ENCODE measurements at regions not wholly inside any gene's neighbourhood (a gene's known extent, or its start where the extent isn't known, plus 50 kb on each side); places are given as distances from the start of the nearest gene placed in this dataset.
A peak's percentile ranks its signal among the peaks of the same experiment; 100 is the strongest.

DNA sequence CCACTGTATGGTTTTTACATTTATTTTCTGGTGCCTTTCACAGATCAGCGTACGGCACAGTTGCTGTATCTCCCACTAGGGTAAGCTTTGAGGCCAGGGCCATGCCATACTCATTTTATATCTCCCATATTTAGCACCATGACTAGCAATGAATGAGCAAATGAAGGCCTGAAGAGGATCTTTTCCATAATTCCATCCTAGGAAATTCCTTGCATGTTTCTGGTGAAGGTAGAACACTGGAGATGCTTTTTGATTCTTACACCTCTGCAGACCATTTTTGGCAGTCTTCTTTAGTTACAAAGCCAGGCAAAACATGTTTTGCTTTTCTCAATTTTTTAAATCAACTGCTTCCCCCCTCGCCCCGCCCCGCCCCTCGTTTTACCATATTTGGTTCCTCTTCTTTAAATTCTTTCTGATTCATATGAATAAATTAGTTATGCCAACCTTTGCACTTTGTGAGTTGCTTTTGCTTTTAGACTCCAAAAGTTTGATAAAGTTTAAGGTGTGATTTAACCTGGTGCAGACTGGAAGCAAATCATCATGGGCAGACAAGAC, 78.9 kb upstream of the AK4 start:
- peak overlapping the region; percentile 81 for H3K4me3 ChIP-seq (ENCODE audit: low read length)
- H3K27ac ChIP-seq (ENCODE audit: low read depth, low read length) = no peak overlapping the region
- H3K27me3 ChIP-seq (ENCODE audit: control insufficient read depth, low read length) = no peaks in the 10 kb centered on the region
- H3K36me3 ChIP-seq (ENCODE audit: control insufficient read depth, low read length) = no peaks in the 10 kb centered on the region
- H3K9me2 ChIP-seq (replicated peaks; ENCODE audit: control insufficient read depth, low read length) = no peaks in the 10 kb centered on the region
- peaks cover 16% of the 10 kb centered on the region for H3F3A ChIP-seq (ENCODE audit: control insufficient read depth, insufficient read depth)
- no peaks in the 10 kb centered on the region for H4K20me1 ChIP-seq (ENCODE audit: control insufficient read depth, insufficient read depth, low read depth, low read length)
- H3K4me2 ChIP-seq (ENCODE audit: low read length) = peak overlapping the region; percentile 99
- peaks cover 9% of the 10 kb centered on the region for H3K79me2 ChIP-seq (ENCODE audit: control insufficient read depth, low read length)
- TF ChIP-seq, protein P1, sequence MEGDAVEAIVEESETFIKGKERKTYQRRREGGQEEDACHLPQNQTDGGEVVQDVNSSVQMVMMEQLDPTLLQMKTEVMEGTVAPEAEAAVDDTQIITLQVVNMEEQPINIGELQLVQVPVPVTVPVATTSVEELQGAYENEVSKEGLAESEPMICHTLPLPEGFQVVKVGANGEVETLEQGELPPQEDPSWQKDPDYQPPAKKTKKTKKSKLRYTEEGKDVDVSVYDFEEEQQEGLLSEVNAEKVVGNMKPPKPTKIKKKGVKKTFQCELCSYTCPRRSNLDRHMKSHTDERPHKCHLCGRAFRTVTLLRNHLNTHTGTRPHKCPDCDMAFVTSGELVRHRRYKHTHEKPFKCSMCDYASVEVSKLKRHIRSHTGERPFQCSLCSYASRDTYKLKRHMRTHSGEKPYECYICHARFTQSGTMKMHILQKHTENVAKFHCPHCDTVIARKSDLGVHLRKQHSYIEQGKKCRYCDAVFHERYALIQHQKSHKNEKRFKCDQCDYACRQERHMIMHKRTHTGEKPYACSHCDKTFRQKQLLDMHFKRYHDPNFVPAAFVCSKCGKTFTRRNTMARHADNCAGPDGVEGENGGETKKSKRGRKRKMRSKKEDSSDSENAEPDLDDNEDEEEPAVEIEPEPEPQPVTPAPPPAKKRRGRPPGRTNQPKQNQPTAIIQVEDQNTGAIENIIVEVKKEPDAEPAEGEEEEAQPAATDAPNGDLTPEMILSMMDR (IDR thresholded peaks at IDR 0.05; ENCODE audit: low read depth, low read length, poor library complexity, severe bottlenecking) = no peak
- no peak for TF ChIP-seq EZH2phosphoT487 (IDR thresholded peaks at IDR 0.05; ENCODE audit: borderline replicate concordance, low read length)
- H3K4me1 ChIP-seq (ENCODE audit: control insufficient read depth, low read length) = peaks cover 31% of the 10 kb centered on the region
- no peaks in the 10 kb centered on the region for H3K9me3 ChIP-seq (ENCODE audit: control insufficient read depth, insufficient read depth, low read length)

DNA sequence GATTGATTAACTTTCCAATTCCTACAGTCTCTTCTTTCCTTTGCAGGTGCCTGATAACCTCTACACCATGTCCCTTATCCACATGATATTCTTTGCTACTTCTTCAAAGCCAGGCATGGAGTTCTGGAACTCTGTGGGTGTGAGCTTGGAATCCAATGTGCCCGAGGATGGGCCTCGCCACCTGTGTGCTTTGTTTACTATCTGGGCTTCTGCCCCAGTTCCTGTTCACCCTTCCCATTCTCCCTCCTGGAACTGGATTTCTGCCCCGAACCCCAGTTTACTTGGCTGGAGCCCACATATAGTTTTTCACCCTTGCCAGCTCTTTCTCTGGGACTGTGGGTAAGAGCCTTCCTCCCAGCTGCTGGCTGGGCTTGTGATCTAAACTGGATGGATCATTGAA, 75.2 kb upstream of the AK4 start:
- no peaks in the 10 kb centered on the region for H3K27me3 ChIP-seq (ENCODE audit: control insufficient read depth, low read length)
- no peak overlapping the region for H3K27ac ChIP-seq (ENCODE audit: low read depth, low read length)
- peaks cover 9% of the 10 kb centered on the region for H3F3A ChIP-seq (ENCODE audit: control insufficient read depth, insufficient read depth)
- TF ChIP-seq, protein P1 (IDR thresholded peaks at IDR 0.05; ENCODE audit: low read depth, low read length, poor library complexity, severe bottlenecking) = no peak
- TF ChIP-seq EZH2phosphoT487 (IDR thresholded peaks at IDR 0.05; ENCODE audit: borderline replicate concordance, low read length) = no peak
- no peak overlapping the region for H3K4me2 ChIP-seq (ENCODE audit: low read length)
- peaks cover 19% of the 10 kb centered on the region for H3K4me1 ChIP-seq (ENCODE audit: control insufficient read depth, low read length)
- H3K9me2 ChIP-seq (replicated peaks; ENCODE audit: control insufficient read depth, low read length) = no peaks in the 10 kb centered on the region
- no peaks in the 10 kb centered on the region for H3K79me2 ChIP-seq (ENCODE audit: control insufficient read depth, low read length)
- H3K4me3 ChIP-seq (ENCODE audit: low read length) = no peak overlapping the region
- no peaks in the 10 kb centered on the region for H4K20me1 ChIP-seq (ENCODE audit: control insufficient read depth, insufficient read depth, low read depth, low read length)
- H3K9me3 ChIP-seq (ENCODE audit: control insufficient read depth, insufficient read depth, low read length) = no peaks in the 10 kb centered on the region
- no peaks in the 10 kb centered on the region for H3K36me3 ChIP-seq (ENCODE audit: control insufficient read depth, low read length)

GRCh38 chr1:65075123-65075976, 72.7 kb upstream of the AK4 start:
- no peaks in the 10 kb centered on the region for H3K27me3 ChIP-seq (ENCODE audit: control insufficient read depth, low read length)
- no peaks in the 10 kb centered on the region for H4K20me1 ChIP-seq (ENCODE audit: control insufficient read depth, insufficient read depth, low read depth, low read length)
- no peaks in the 10 kb centered on the region for H3K9me2 ChIP-seq (replicated peaks; ENCODE audit: control insufficient read depth, low read length)
- H3K9me3 ChIP-seq (ENCODE audit: control insufficient read depth, insufficient read depth, low read length) = no peaks in the 10 kb centered on the region
- no peaks in the 10 kb centered on the region for H3K36me3 ChIP-seq (ENCODE audit: control insufficient read depth, low read length)
- H3K79me2 ChIP-seq (ENCODE audit: control insufficient read depth, low read length) = no peaks in the 10 kb centered on the region
- no peak for TF ChIP-seq EZH2phosphoT487 (IDR thresholded peaks at IDR 0.05; ENCODE audit: borderline replicate concordance, low read length)
- TF ChIP-seq, protein P1 (IDR thresholded peaks at IDR 0.05; ENCODE audit: low read depth, low read length, poor library complexity, severe bottlenecking) = peak; percentile 81
- no peak overlapping the region for H3K27ac ChIP-seq (ENCODE audit: low read depth, low read length)
- H3K4me3 ChIP-seq (ENCODE audit: low read length) = no peak overlapping the region
- peaks cover under 1% of the 10 kb centered on the region for H3F3A ChIP-seq (ENCODE audit: control insufficient read depth, insufficient read depth)
- no peaks in the 10 kb centered on the region for H3K4me1 ChIP-seq (ENCODE audit: control insufficient read depth, low read length)
- no peak overlapping the region for H3K4me2 ChIP-seq (ENCODE audit: low read length)

Measured in DOHH2 (cell line).